KOPT-K1 (cell line): ENCODE measurements at regions not wholly inside any gene's neighbourhood (a gene's known extent, or its start where the extent isn't known, plus 50 kb on each side); places are given as distances from the start of the nearest gene placed in this dataset.

Source experiments
- H3K27ac ChIP-seq: fragments of 200-600 bp; sonication (generic); 2 replicates; pipeline ENCODE4 v1.5.1; 2016; ENCODE audit warnings: antibody characterized with exemption, mild to moderate bottlenecking, low read depth, low read length; ENCODE audit not compliant: poor library complexity, severe bottlenecking
- H3K36me3 ChIP-seq: fragments of 200-600 bp; sonication (generic); 2 replicates; pipeline ENCODE4 v1.5.1; 2017; ENCODE audit warnings: antibody characterized with exemption, mild to moderate bottlenecking, low read length, moderate library complexity; ENCODE audit not compliant: insufficient read depth
- H3K9me3 ChIP-seq: fragments of 200-600 bp; sonication (generic); 2 replicates; pipeline ENCODE4 v1.5.1; 2017; ENCODE audit warnings: antibody characterized with exemption, low read length, mild to moderate bottlenecking; ENCODE audit not compliant: insufficient read depth, poor library complexity, severe bottlenecking

DNA sequence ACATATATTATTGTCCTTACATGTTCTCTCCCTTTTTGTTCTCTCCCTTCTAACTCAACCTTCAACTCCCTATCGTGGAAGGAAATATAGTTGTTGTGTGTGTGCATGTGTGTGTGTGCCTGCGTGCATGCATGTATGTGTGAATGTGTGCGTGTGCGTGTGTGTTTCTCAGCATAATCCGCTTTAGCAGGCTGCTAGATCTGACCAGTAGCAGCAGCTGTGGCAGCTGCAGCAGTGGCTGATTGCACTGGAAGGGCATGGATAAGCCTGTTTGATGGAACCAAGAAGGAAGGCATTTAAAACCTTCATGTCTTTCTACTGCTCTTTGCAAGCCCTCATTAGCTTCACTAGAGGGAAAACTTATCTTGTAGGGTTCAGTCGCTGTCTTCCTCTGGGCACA is 65.6 kb upstream of the IRF2BP2 start:
- no peaks in the 10 kb centered on the region for H3K9me3 ChIP-seq
- no peak overlapping the region for H3K27ac ChIP-seq

GRCh38 chr1:234675006-234675405 is 65.0 kb upstream of the IRF2BP2 start:
- no peaks in the 10 kb centered on the region for H3K9me3 ChIP-seq
- H3K36me3 ChIP-seq = no peaks in the 10 kb centered on the region
- no peak overlapping the region for H3K27ac ChIP-seq

More for the DNA sequence above, 65.6 kb upstream of the IRF2BP2 start:
- H3K36me3 ChIP-seq = no peaks in the 10 kb centered on the region

DNA sequence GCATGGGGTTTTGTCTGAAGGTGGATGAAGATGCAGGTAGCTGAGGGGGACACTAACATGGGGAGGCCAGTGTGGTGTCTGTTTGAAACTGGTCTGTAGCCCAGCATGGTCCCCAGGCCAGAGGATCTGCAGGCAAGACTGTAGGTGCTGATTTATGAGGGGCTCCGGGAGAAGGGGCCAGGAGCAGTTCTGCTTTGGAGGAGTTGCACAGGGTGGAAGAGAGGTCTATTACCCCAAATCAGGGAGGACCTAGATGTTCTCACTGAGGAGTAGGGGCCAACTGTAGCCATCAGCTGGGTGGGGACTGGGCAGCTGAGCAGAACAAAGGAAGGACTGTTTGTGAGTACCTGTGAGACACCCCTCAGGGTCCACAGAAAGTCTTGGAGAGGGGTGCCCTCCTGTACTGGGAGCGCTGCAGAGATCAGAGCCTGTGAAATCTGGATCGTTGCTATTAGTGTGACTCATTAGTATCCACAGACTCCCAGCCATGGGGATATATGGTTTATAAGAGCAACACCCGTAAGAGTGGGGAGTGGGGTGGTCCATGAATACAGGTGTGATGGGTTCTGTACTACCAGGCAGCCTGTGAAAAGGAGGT is 64.3 kb upstream of the IRF2BP2 start:
- no peak overlapping the region for H3K27ac ChIP-seq
- no peaks in the 10 kb centered on the region for H3K36me3 ChIP-seq
- no peaks in the 10 kb centered on the region for H3K9me3 ChIP-seq

GRCh38 chr1:234672349-234673135 is 62.6 kb upstream of the IRF2BP2 start:
- Histone ChIP-seq H3K9me3 (no peaks in the 10 kb centered on the region), H3K27ac (no peak overlapping the region), H3K36me3 (no peaks in the 10 kb centered on the region)

GRCh38 chr1:234670967-234671626 is 61.1 kb upstream of the IRF2BP2 start:
- Histone ChIP-seq H3K36me3 (no peaks in the 10 kb centered on the region), H3K9me3 (no peaks in the 10 kb centered on the region), H3K27ac (no peak overlapping the region)

DNA sequence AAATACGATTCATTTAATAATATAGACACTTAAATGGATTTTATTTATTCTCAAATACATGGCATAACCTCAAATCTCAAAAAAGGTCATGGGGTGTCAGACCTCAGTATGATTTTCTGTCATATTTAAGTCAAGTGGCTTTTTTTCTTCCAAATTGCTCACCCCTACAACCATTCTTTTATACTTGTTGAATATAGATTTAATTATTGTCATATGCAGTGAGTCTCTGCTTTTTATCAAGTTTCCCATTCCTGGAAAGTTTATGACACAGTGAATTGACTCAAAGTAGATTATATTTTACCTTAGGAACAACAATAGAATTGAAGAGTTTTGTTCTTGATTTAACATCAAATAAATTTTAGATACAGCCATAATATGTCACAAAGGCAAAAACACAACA is 59.5 kb upstream of the IRF2BP2 start:
- Histone ChIP-seq H3K9me3 (no peaks in the 10 kb centered on the region), H3K27ac (no peak overlapping the region)

GRCh38 chr1:234668577-234668955 is 58.6 kb upstream of the IRF2BP2 start:
- no peak overlapping the region for H3K27ac ChIP-seq
- H3K9me3 ChIP-seq = no peaks in the 10 kb centered on the region
- H3K36me3 ChIP-seq = no peaks in the 10 kb centered on the region

More for the DNA sequence above, 59.5 kb upstream of the IRF2BP2 start:
- no peaks in the 10 kb centered on the region for H3K36me3 ChIP-seq

GRCh38 chr1:234667600-234668576 is 57.9 kb upstream of the IRF2BP2 start:
- Histone ChIP-seq H3K36me3 (no peaks in the 10 kb centered on the region), H3K27ac (no peak overlapping the region), H3K9me3 (no peaks in the 10 kb centered on the region)

DNA sequence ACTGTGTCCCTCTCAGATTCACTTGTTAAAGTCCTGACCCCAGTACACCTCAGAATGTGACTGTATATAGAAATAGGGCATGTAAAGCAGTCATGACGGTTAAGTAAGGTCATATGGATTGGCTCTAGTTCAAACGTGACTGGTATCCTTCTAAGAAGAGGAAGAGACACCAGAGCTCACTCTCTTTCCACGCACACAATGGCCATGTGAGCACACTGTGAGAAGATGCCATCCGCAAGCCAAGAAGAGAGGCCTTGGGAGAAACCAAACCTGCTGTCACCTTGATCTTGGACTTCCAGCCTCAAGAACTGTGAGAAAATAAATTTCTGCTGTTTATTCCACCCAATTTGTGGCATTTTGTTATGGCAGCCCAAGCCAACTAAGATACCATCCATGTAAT is 56.8 kb upstream of the IRF2BP2 start:
- Histone ChIP-seq H3K27ac (no peak overlapping the region), H3K9me3 (no peaks in the 10 kb centered on the region), H3K36me3 (no peaks in the 10 kb centered on the region)

DNA sequence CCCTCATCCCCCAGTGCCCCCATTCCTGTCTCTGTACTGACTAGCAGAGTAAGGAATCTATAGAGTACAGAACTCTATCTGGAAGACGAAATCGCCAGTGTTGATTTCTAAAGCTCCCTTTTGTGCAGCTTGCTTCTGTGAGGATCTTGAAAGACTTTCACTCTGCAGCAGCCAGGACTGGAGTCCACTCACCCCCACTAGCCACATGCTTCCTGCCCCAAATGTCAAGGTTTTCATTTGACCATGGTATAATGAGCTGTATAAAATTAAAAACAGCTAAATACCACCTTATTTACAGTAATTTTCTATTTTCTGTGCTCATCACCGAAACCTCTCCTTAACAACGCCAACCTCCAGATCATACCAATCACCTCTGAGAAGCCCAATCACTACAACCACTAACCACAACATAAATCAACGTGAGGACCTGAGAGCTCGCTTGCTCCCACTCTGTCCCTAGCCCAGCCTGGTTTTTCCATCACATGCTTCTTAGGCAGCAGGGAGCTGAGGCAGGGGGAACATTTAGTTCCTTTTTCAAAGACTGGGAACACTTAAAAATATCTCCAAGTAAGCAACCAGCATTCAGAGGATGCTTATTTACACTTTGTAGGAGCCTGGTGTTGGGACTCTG is 56.1 kb upstream of the IRF2BP2 start:
- Histone ChIP-seq H3K27ac (no peak overlapping the region), H3K9me3 (no peaks in the 10 kb centered on the region), H3K36me3 (no peaks in the 10 kb centered on the region)

DNA sequence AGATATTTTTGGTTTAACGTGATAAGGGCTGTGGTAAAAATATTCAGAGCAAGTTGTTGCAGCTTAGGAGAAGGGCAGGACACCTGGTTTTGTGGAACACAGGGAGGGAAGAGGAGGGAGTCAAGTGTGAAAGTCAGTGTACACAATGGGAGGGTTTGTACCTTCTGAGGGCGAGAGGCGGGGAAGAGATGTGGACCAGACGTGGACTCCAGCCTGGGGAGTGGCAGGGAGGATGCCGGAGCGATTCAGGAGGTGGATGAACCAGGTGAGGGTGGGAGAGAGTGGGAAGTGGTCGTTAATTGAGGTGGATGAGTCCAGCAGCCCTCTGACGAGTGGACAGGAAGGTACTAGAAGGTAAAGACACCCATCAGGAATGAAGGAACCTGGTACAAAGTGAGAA is 52.2 kb upstream of the IRF2BP2 start:
- Histone ChIP-seq H3K27ac (no peak overlapping the region), H3K36me3 (no peaks in the 10 kb centered on the region), H3K9me3 (no peaks in the 10 kb centered on the region)

DNA sequence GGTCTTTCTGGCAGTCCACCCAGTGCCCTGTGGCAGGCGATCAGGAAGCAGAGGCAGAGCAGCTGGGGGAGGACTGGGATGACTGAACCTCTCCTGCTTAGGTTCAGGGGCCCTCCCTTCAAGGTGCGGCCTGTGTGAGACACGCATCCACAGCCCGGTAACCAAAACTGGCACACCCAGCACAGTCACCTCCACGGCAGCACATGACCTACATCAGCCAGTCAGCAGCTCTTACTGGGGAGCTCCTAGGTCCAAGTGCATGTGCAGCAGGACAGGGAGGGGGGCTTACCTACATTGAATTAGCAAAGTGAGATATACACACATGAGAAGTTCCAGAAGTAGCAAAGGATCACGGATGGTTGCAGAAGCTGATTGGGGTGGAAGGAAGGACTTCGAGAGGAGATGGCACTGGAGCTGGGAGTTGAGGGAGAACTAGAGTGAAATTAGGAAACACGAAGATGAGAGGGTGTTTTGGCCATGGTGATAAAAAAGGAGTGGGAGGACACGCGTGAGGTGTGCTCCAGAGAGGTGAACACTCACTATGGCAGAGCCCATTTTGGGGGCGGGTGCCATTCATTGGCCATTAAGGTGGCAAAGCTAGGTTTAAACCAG is 51.4 kb upstream of the IRF2BP2 start:
- no peak overlapping the region for H3K27ac ChIP-seq
- no peaks in the 10 kb centered on the region for H3K9me3 ChIP-seq
- H3K36me3 ChIP-seq = no peaks in the 10 kb centered on the region

- Histone ChIP-seq H3K27ac (no peak overlapping the region), H3K36me3 (no peaks in the 10 kb centered on the region), H3K9me3 (no peaks in the 10 kb centered on the region)
Observed at GRCh38 chr1:234660536-234661316, 50.7 kb upstream of the IRF2BP2 start.
